H1 (cell line): ENCODE measurements at regions not wholly inside any gene's neighbourhood (a gene's known extent, or its start where the extent isn't known, plus 50 kb on each side); places are given as distances from the start of the nearest gene placed in this dataset.

ENCODE experiments used
- CTCF ChIA-PET: fragments of 300-600 bp; sonication (Branson Sonifier 250); formaldehyde crosslinking; loops from one replicate; lab custom pipeline; 2021; ENCODE audit not compliant: partially characterized antibody; lab: Charles Lee
- POLR2A ChIA-PET: fragments of 300-600 bp; sonication (Branson Sonifier 250); formaldehyde crosslinking; loops from one replicate; lab custom pipeline; 2021; ENCODE audit warnings: inconsistent platforms; ENCODE audit not compliant: partially characterized antibody; lab: Charles Lee
- DNase-seq, 2 experiments: peaks; one replicate each; pipeline versions ENCODE4 v3.0.0 to v3.0.0-alpha.2; 2010 to 2022; ENCODE audit warnings: low spot score in 2 of 2, low read depth in 1 of 2, mixed read lengths in 1 of 2
- FAIRE-seq: peaks from 2 replicates; lab custom pipeline; 2011; peaks lifted over from hg19 to GRCh38; lab: Jason Lieb, UNC
- H2AFZ ChIP-seq: 2 replicates; pipeline ENCODE4 v1.8.1; 2012; ENCODE audit warnings: low read length, inconsistent platforms
- H2AK5ac ChIP-seq: 2 replicates; pipeline ENCODE4 v1.6.1; 2013; ENCODE audit warnings: low read depth, low read length
- H2BK120ac ChIP-seq: replicated peaks from 2 replicates; pipeline ENCODE3; 2013; ENCODE audit warnings: low read depth, low read length, inconsistent platforms
- H2BK12ac ChIP-seq: 2 replicates; pipeline ENCODE4 v1.6.1; 2013; ENCODE audit warnings: low read depth, low read length
- H2BK15ac ChIP-seq: 2 replicates; pipeline ENCODE4 v1.6.1; 2013; ENCODE audit warnings: low read length
- H2BK20ac ChIP-seq: 2 replicates; pipeline ENCODE4 v1.6.1; 2013; ENCODE audit warnings: low read length
- H2BK5ac ChIP-seq: 2 replicates; pipeline ENCODE4 v1.6.1; 2013; ENCODE audit warnings: low read depth, low read length
- H3K14ac ChIP-seq: 2 replicates; pipeline ENCODE4 v1.6.1; 2013; ENCODE audit warnings: inconsistent platforms; ENCODE audit not compliant: insufficient read length
- H3K18ac ChIP-seq: 2 replicates; pipeline ENCODE4 v1.6.1; 2013; ENCODE audit warnings: low read length; ENCODE audit errors: extremely low read depth
- H3K23ac ChIP-seq: 2 replicates; pipeline ENCODE4 v1.6.1; 2013; ENCODE audit warnings: inconsistent platforms; ENCODE audit not compliant: insufficient read length
- H3K23me2 ChIP-seq: 2 replicates; pipeline ENCODE4 v1.6.1; 2013; ENCODE audit warnings: low read depth, low read length
- H3K27ac ChIP-seq: 2 replicates; pipeline ENCODE4 v1.6.1; 2011; ENCODE audit warnings: low read depth, low read length, inconsistent platforms
- H3K27me3 ChIP-seq, 4 experiments: replicated peaks in 1 of 4; 1 replicate in 1 of 4; 2 replicates in 3 of 4; pipeline versions ENCODE4 v1.6.1 to v1.8.1; 2011 to 2013; ENCODE audit warnings: low read length in 3 of 4, mild to moderate bottlenecking in 3 of 4, inconsistent platforms in 2 of 4, mixed read lengths in 2 of 4, moderate library complexity in 1 of 4; ENCODE audit not compliant: control insufficient read depth in 3 of 4, insufficient read depth in 3 of 4; ENCODE audit errors: extremely low read depth in 1 of 4
- H3K36me3 ChIP-seq, 4 experiments: 2 replicates each; pipeline versions ENCODE4 v1.6.1 to v1.8.1; 2011 to 2013; ENCODE audit warnings: mild to moderate bottlenecking in 4 of 4, low read length in 3 of 4, moderate library complexity in 2 of 4, control low read depth in 1 of 4, inconsistent platforms in 1 of 4; ENCODE audit not compliant: insufficient read depth in 4 of 4, control insufficient read depth in 2 of 4
- H3K4ac ChIP-seq: replicated peaks from 2 replicates; pipeline ENCODE3; 2013; ENCODE audit warnings: low read length, low read depth, mixed read lengths, inconsistent platforms; ENCODE audit not compliant: insufficient read length
- H3K4me1 ChIP-seq, 4 experiments: replicated peaks in 1 of 4; 1 replicate in 1 of 4; 2 replicates in 3 of 4; pipeline versions ENCODE4 v1.6.1 to v1.8.1; 2011 to 2013; ENCODE audit warnings: low read length in 3 of 4, inconsistent platforms in 2 of 4, mixed read lengths in 1 of 4; ENCODE audit not compliant: insufficient read depth in 4 of 4, control insufficient read depth in 3 of 4
- H3K4me2 ChIP-seq, 2 experiments: 2 replicates each; pipeline versions ENCODE4 v1.6.1 to v1.8.1; 2011 to 2013; ENCODE audit warnings: low read depth in 2 of 2, low read length in 2 of 2, control low read depth in 1 of 2, inconsistent platforms in 1 of 2, mild to moderate bottlenecking in 1 of 2; ENCODE audit not compliant: insufficient read depth in 1 of 2
- H3K4me3 ChIP-seq, 4 experiments: fragments of 200-600, 300-600 bp in 1 of 4; sonication (generic), shearing (Covaris generic), sonication (Bioruptor Twin) in 1 of 4; 2 replicates each; pipeline versions ENCODE4 v1.5.1 to v1.8.1; 2011 to 2016; ENCODE audit warnings: low read length in 4 of 4, low read depth in 3 of 4, control low read depth in 2 of 4, inconsistent platforms in 2 of 4, mild to moderate bottlenecking in 2 of 4, mixed read lengths in 1 of 4, moderate library complexity in 1 of 4; ENCODE audit not compliant: insufficient read depth in 2 of 4; ENCODE audit errors: extremely low read depth in 1 of 4
- H3K56ac ChIP-seq: replicated peaks from 2 replicates; pipeline ENCODE3; 2013; ENCODE audit warnings: low read depth, mild to moderate bottlenecking, mixed read lengths, low read length, inconsistent platforms; ENCODE audit not compliant: insufficient read length
- H3K79me1 ChIP-seq: 2 replicates; pipeline ENCODE4 v1.6.1; 2013; ENCODE audit warnings: low read depth, low read length, control low read depth
- H3K79me2 ChIP-seq, 2 experiments: 2 replicates each; pipeline versions ENCODE4 v1.6.1 to v1.8.1; 2012 to 2013; ENCODE audit warnings: low read length in 2 of 2, mild to moderate bottlenecking in 2 of 2, inconsistent platforms in 1 of 2; ENCODE audit not compliant: insufficient read depth in 2 of 2, control insufficient read depth in 1 of 2
- H3K9ac ChIP-seq, 4 experiments: replicated peaks in 1 of 4; 1 replicate in 1 of 4; 2 replicates in 3 of 4; pipeline versions ENCODE4 v1.6.1 to v1.8.1; 2011 to 2013; ENCODE audit warnings: low read depth in 3 of 4, low read length in 3 of 4, control low read depth in 2 of 4, mild to moderate bottlenecking in 2 of 4, moderate library complexity in 2 of 4, inconsistent platforms in 1 of 4; ENCODE audit errors: extremely low read depth in 1 of 4
- H3K9me3 ChIP-seq, 2 experiments: 2 replicates each; pipeline versions ENCODE4 v1.6.1 to v1.8.1; 2012 to 2013; ENCODE audit warnings: mild to moderate bottlenecking in 2 of 2, moderate library complexity in 2 of 2, control low read depth in 1 of 2, inconsistent platforms in 1 of 2, low read depth in 1 of 2, low read length in 1 of 2, mixed read lengths in 1 of 2; ENCODE audit not compliant: insufficient read depth in 2 of 2
- H4K20me1 ChIP-seq, 2 experiments: replicated peaks in 1 of 2; 2 replicates each; pipeline versions ENCODE3 to v1.8.1; 2011 to 2013; ENCODE audit warnings: inconsistent platforms in 2 of 2, low read length in 2 of 2, mild to moderate bottlenecking in 1 of 2; ENCODE audit not compliant: insufficient read depth in 2 of 2, control insufficient read depth in 1 of 2
- H4K5ac ChIP-seq: 2 replicates; pipeline ENCODE4 v1.6.1; 2013; ENCODE audit warnings: low read length, low read depth, mixed read lengths, inconsistent platforms; ENCODE audit not compliant: insufficient read length
- H4K8ac ChIP-seq: 2 replicates; pipeline ENCODE4 v1.8.0; 2013; ENCODE audit warnings: mild to moderate bottlenecking, moderate library complexity, low read length, inconsistent platforms; ENCODE audit not compliant: insufficient read depth; ENCODE audit errors: extremely low read depth
- H4K91ac ChIP-seq: replicated peaks from 2 replicates; pipeline ENCODE3; 2013; ENCODE audit warnings: low read length, mixed read lengths, inconsistent platforms; ENCODE audit not compliant: insufficient read length
- RFX5 ChIP-seq: IDR thresholded peaks from 2 replicates; pipeline ENCODE4 v1.6.1; 2011; ENCODE audit warnings: low read depth, low read length, improper control_type of control experiment, borderline replicate concordance
- WGBS, 2 experiments: shearing (Covaris generic) in 1 of 2; methylation state at CpG; one replicate each; pipeline versions ENCODE4 v1.1.6 to v1.1.7; 2013 to 2015; ENCODE audit warnings: low lambda C conversion rate in 2 of 2, mixed read lengths in 2 of 2, inconsistent platforms in 1 of 2, low coverage in 1 of 2, missing lambda C conversion rate in 1 of 2; ENCODE audit not compliant: insufficient replicate concordance in 2 of 2, insufficient coverage in 1 of 2, insufficient read length in 1 of 2; ENCODE audit errors: extremely low coverage in 1 of 2, missing lambda C conversion rate in 1 of 2; 5-methylcytosine and 5-hydroxymethylcytosine counted together

DNA sequence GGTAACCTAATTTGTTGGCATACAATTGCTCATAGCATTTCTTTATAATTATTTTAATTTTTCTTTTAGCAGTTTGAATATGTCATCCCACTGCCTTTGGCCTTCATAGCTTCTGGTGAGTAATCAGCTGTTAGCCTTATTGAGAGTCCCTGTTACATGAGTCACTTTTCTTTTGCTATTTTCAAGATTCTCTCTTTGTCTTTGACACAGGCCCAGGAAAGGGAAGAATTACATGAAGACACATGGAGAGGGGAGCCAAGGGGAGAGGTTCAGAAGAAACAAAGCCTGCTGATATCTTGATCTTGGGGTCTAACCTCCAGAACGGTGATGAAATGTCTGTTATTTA is 418.2 kb downstream of the METTL15 start:
- Histone ChIP-seq H2BK120ac (no peak overlapping the region), H3K18ac (no peak overlapping the region), H4K20me1 (no peaks in the 10 kb centered on the region), H3K56ac (no peak overlapping the region)
- 94% methylated on average over 1 of the region's 1 CpG; no CpG with 5 or more reads in 1 of the 2 experiments for WGBS, 2 experiments
- CTCF ChIA-PET = interaction anchor here (0.6 to 1.8 kb wide), 3 partner anchors 43 to 827 kb away, joined by 3 to 6 read pairs (median 4); no protein-coding TSS in a partner anchor
- no peak for TF ChIP-seq RFX5
- TF ChIP-seq, all 59 proteins: peak for 0
- Histone ChIP-seq H2AFZ (no peak overlapping the region), H3K36me3 (no peaks in the 10 kb centered on the region; a peak in 1 of 8 replicates), H3K9me3 (peaks cover 7 to 16% of the 10 kb centered on the region in 2 experiments; a peak in 3 of 4 replicates), H4K8ac (no peak overlapping the region), H2AK5ac (no peak overlapping the region), H3K9ac (no peak overlapping the region), H3K4me1 (no peaks in the 10 kb centered on the region), H3K4ac (no peak overlapping the region), H2BK5ac (no peak overlapping the region), H2BK12ac (no peak overlapping the region), H3K14ac (no peak overlapping the region), H2BK20ac (no peak overlapping the region), H3K79me1 (no peaks in the 10 kb centered on the region), H3K4me3 (no peak overlapping the region), H3K27ac (no peak overlapping the region), H3K23me2 (no peaks in the 10 kb centered on the region), H4K91ac (no peak overlapping the region), H3K23ac (no peak overlapping the region), H3K4me2 (no peak overlapping the region), H2BK15ac (no peak overlapping the region), H3K79me2 (no peaks in the 10 kb centered on the region), H3K27me3 (no peaks in the 10 kb centered on the region), H4K5ac (no peak overlapping the region)
- no peak for DNase-seq
- POLR2A ChIA-PET = no interaction called here
- no peak for FAIRE-seq
